Sigmoid colon (tissue), 6 donors: ENCODE measurements at regions not wholly inside any gene's neighbourhood (a gene's known extent, or its start where the extent isn't known, plus 50 kb on each side); places are given as distances from the start of the nearest gene placed in this dataset.
A peak's percentile ranks its signal among the peaks of the same experiment; 100 is the strongest.

ENCODE experiments used
- DNase-seq: peaks from one replicate; pipeline ENCODE4 v3.0.0-alpha.2; 2019
- H3K27ac ChIP-seq, 4 donors: fragments of 200-600 bp; sonication (generic); one replicate each; pipeline ENCODE4 v1.5.1; 2016 to 2019; ENCODE audit warnings: mild to moderate bottlenecking in 1 of 4
- H3K27me3 ChIP-seq, 3 donors: fragments of 200-600 bp; sonication (generic); one replicate each; pipeline ENCODE4 v1.5.1; 2019; ENCODE audit warnings: mild to moderate bottlenecking in 1 of 3
- H3K36me3 ChIP-seq, 4 donors: fragments of 200-600 bp; sonication (generic); one replicate each; pipeline ENCODE4 v1.5.1; 2016 to 2019
- H3K4me1 ChIP-seq, 4 donors: fragments of 200-600 bp; sonication (generic); one replicate each; pipeline ENCODE4 v1.5.1; 2017 to 2019
- H3K4me3 ChIP-seq, 4 donors: fragments of 200-600 bp; sonication (generic); one replicate each; pipeline ENCODE4 v1.5.1; 2017 to 2019; ENCODE audit warnings: mild to moderate bottlenecking in 2 of 4, moderate library complexity in 1 of 4
- H3K9me3 ChIP-seq, 4 donors: fragments of 200-600 bp in 3 of 4; sonication (generic) in 3 of 4; one replicate each; pipeline versions ENCODE4 v1.5.1 to v1.6.1; 2013 to 2019
- CTCF ChIP-seq, 4 experiments: fragments of 450-650 bp in 3 of 4; fragments of 200-600 bp in 1 of 4; IDR thresholded peaks; one replicate each; pipeline ENCODE4 v1.5.1; 2016 to 2019; ENCODE audit warnings: antibody characterized with exemption in 4 of 4, mild to moderate bottlenecking in 3 of 4, moderate library complexity in 2 of 4
- EP300 ChIP-seq, 4 donors: sonication (generic); formaldehyde crosslinking; IDR thresholded peaks; one replicate each; pipeline ENCODE4 v1.6.1; 2017; ENCODE audit warnings: antibody characterized with exemption in 4 of 4
- POLR2A ChIP-seq, 2 donors: fragments of 450-650 bp; IDR thresholded peaks; one replicate each; pipeline ENCODE4 v1.6.1; 2016; ENCODE audit warnings: antibody characterized with exemption in 2 of 2, mild to moderate bottlenecking in 2 of 2, moderate library complexity in 2 of 2
- POLR2AphosphoS5 ChIP-seq, 4 donors: sonication (generic); formaldehyde crosslinking; IDR thresholded peaks; one replicate each; pipeline ENCODE4 v1.6.1; 2017; ENCODE audit warnings: antibody characterized with exemption in 4 of 4
- WGBS, 2 donors: extraction: QIAGEN DNeasy Blood & Tissue Kit; methylation state at CpG; one replicate each; pipeline ENCODE4 v1.1.7; 2013; 5-methylcytosine and 5-hydroxymethylcytosine counted together
- intact Hi-C: fragments of 100-400 bp; cut with DNase I; formaldehyde crosslinking; loops from one replicate; pipeline ENCODE4 v1.15.1; 2023
- donor health status: healthy with polysubstance abuse.
- donor health status: healthy.

GRCh38 chr1:112285316-112285715 is 110.7 kb upstream of the CTTNBP2NL start:
- Histone ChIP-seq H3K4me1 (no peaks in the 10 kb centered on the region), H3K27me3 (no peaks in the 10 kb centered on the region), H3K9me3 (no peaks in the 10 kb centered on the region), H3K36me3 (no peaks in the 10 kb centered on the region), H3K27ac (no peak overlapping the region), H3K4me3 (no peak overlapping the region)
- intact Hi-C loops = no loop called here
- 68 to 79% methylated on average over 4 of the region's 4 CpGs for WGBS, 2 donors
- DNase-seq = no peak
- no peak for TF ChIP-seq EP300 (IDR thresholded peaks at IDR 0.05)
- TF ChIP-seq CTCF (IDR thresholded peaks at IDR 0.05) = no peak
- TF ChIP-seq POLR2AphosphoS5 (IDR thresholded peaks at IDR 0.05) = no peak
- no peak for TF ChIP-seq POLR2A (IDR thresholded peaks at IDR 0.05)

DNA sequence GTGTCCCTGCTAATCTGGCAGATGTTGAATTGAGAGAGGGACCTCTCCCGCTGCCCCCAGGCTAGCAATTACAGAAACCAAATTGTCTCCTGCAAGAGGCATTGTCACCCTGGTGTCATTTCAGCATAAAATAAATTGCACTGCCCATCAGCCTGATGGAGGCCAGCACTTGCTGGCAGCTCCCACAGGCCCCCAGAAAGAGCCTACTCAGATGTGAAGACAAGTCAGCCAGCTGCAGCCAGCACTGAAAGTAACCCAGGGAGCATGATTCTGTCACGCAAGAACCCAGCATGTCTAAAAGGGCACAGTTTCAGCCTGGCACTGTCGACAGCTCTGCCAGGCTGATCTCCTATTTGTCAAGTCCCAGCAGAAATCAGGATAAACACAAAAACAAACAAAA is 110.3 kb upstream of the CTTNBP2NL start:
- Histone ChIP-seq H3K27ac (no peak overlapping the region), H3K36me3 (no peaks in the 10 kb centered on the region), H3K4me1 (no peaks in the 10 kb centered on the region), H3K27me3 (no peaks in the 10 kb centered on the region), H3K9me3 (no peaks in the 10 kb centered on the region), H3K4me3 (no peak overlapping the region)
- WGBS, 2 donors = 69 to 81% methylated on average over 3 of the region's 3 CpGs
- intact Hi-C loops = no loop called here
- TF ChIP-seq POLR2A (IDR thresholded peaks at IDR 0.05) = no peak
- no peak for TF ChIP-seq POLR2AphosphoS5 (IDR thresholded peaks at IDR 0.05)
- no peak for TF ChIP-seq CTCF (IDR thresholded peaks at IDR 0.05)
- TF ChIP-seq EP300 (IDR thresholded peaks at IDR 0.05) = no peak
- no peak for DNase-seq

DNA sequence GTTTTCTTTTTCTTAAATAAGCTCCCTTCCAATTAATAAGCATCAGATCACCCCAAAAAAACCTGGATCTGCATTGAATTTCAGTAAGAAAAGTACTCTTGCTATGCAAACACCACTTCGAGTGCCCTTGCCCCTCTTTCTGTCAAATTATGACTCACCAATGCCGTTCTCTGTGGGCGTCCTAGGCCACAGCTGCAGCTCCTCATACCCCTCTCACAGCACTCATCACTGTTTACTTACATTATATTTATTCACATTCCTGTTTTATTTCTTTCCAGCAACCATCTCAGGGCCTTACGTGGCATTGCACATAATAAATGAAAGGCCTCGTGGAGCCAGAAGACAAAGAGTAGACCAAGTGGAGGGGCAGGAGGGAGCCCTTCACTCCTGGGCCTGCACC is 99.1 kb upstream of the CTTNBP2NL start:
- TF ChIP-seq EP300 (IDR thresholded peaks at IDR 0.05) (no peak), POLR2AphosphoS5 (IDR thresholded peaks at IDR 0.05) (no peak), POLR2A (IDR thresholded peaks at IDR 0.05) (no peak), CTCF (IDR thresholded peaks at IDR 0.05) (no peak)
- peaks cover 0 to 2% (median 0%) of the 10 kb centered on the region in 3 donors for H3K27me3 ChIP-seq
- H3K27ac ChIP-seq = no peak overlapping the region
- 69 to 71% methylated on average over 5 of the region's 5 CpGs for WGBS, 2 donors
- no peak overlapping the region for H3K4me3 ChIP-seq
- H3K4me1 ChIP-seq = no peaks in the 10 kb centered on the region
- peaks cover 0 to 1% (median 0%) of the 10 kb centered on the region in 4 donors for H3K9me3 ChIP-seq
- H3K36me3 ChIP-seq = no peaks in the 10 kb centered on the region
- intact Hi-C loops = no loop called here
- DNase-seq = no peak

- Histone ChIP-seq H3K9me3 (peaks cover 0 to 1% (median 0%) of the 10 kb centered on the region in 4 donors), H3K4me3 (no peak overlapping the region), H3K36me3 (no peaks in the 10 kb centered on the region), H3K27me3 (peaks cover 0 to 2% (median 0%) of the 10 kb centered on the region in 3 donors), H3K27ac (no peak overlapping the region), H3K4me1 (no peaks in the 10 kb centered on the region)
- TF ChIP-seq CTCF (IDR thresholded peaks at IDR 0.05) = no peak
- TF ChIP-seq EP300 (IDR thresholded peaks at IDR 0.05) = no peak
- no peak for TF ChIP-seq POLR2AphosphoS5 (IDR thresholded peaks at IDR 0.05)
- TF ChIP-seq POLR2A (IDR thresholded peaks at IDR 0.05) = no peak
- intact Hi-C loops = no loop called here
- WGBS, 2 donors = 53 to 69% methylated on average over 3 of the region's 3 CpGs
- no peak for DNase-seq
Observed at GRCh38 chr1:112297536-112297935, 98.5 kb upstream of the CTTNBP2NL start.

DNA sequence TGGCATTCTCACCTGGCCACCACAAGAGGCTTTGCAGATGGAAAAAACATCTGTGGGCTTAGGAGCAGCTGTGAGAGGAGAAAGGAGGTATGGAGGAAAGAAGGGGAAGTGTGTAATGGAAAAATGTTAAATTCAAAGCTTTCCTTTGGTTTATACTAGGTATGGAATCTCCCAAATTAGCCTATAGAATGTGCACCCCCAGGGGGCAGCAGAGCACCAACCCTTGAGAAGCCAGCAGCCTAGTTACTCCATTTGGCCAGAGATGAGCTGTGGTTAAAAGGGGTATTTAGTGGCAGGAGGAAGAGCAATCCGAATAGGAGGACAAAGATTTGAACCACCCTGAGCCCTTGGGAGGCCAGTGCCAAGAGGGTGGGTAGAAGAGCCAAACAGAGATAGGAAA is 97.5 kb upstream of the CTTNBP2NL start:
- WGBS, 2 donors = 23 to 27% methylated on average over 1 of the region's 1 CpG
- Histone ChIP-seq H3K4me3 (no peak overlapping the region), H3K27me3 (peaks cover 0 to 2% (median 0%) of the 10 kb centered on the region in 3 donors), H3K27ac (no peak overlapping the region), H3K9me3 (peaks cover 0 to 1% (median 0%) of the 10 kb centered on the region in 4 donors), H3K36me3 (no peaks in the 10 kb centered on the region), H3K4me1 (no peaks in the 10 kb centered on the region)
- DNase-seq = no peak
- TF ChIP-seq POLR2AphosphoS5 (IDR thresholded peaks at IDR 0.05) (no peak), CTCF (IDR thresholded peaks at IDR 0.05) (peak in 2 of 4 experiments; percentile 15 to 44)
- intact Hi-C loops = no loop called here
